Trophoblast cell (in vitro differentiated cells and primary cell): ENCODE measurements at regions not wholly inside any gene's neighbourhood (a gene's known extent, or its start where the extent isn't known, plus 50 kb on each side); places are given as distances from the start of the nearest gene placed in this dataset.

ENCODE experiments used
- DNase-seq, 2 donors: peaks; one replicate each; pipeline ENCODE4 v3.0.0-alpha.2; 2016
- H2AFZ ChIP-seq: 2 replicates; pipeline ENCODE4 v1.6.1; 2013; ENCODE audit warnings: low read length, moderate library complexity, mild to moderate bottlenecking; ENCODE audit not compliant: insufficient read depth, poor library complexity
- H2AK5ac ChIP-seq: 2 replicates; pipeline ENCODE4 v1.6.1; 2013; ENCODE audit warnings: mild to moderate bottlenecking, low read length
- H2BK120ac ChIP-seq: 2 replicates; pipeline ENCODE4 v1.6.1; 2013; ENCODE audit warnings: low read length, mild to moderate bottlenecking, moderate library complexity; ENCODE audit not compliant: insufficient read depth, poor library complexity
- H2BK12ac ChIP-seq: 2 replicates; pipeline ENCODE4 v1.6.1; 2013; ENCODE audit warnings: mild to moderate bottlenecking, low read length, moderate library complexity
- H2BK5ac ChIP-seq: 2 replicates; pipeline ENCODE4 v1.6.1; 2013; ENCODE audit warnings: low read length, low read depth, moderate library complexity, mild to moderate bottlenecking; ENCODE audit not compliant: poor library complexity
- H3K14ac ChIP-seq: 2 replicates; pipeline ENCODE4 v1.6.1; 2013; ENCODE audit warnings: mild to moderate bottlenecking, low read length
- H3K18ac ChIP-seq: 2 replicates; pipeline ENCODE4 v1.6.1; 2013; ENCODE audit warnings: mild to moderate bottlenecking, low read length
- H3K23ac ChIP-seq: 2 replicates; pipeline ENCODE4 v1.6.1; 2013; ENCODE audit warnings: low read length
- H3K27ac ChIP-seq: 2 replicates; pipeline ENCODE4 v1.5.1; 2013; ENCODE audit warnings: low read depth, mild to moderate bottlenecking, inconsistent platforms, low read length, moderate library complexity
- H3K27me3 ChIP-seq: 2 replicates; pipeline ENCODE4 v1.6.1; 2013; ENCODE audit warnings: inconsistent platforms, mild to moderate bottlenecking, low read length, moderate library complexity; ENCODE audit not compliant: insufficient read depth
- H3K36me3 ChIP-seq, 2 experiments: 1 replicate in 1 of 2; 2 replicates in 1 of 2; pipeline ENCODE4 v1.6.1; 2013; ENCODE audit warnings: low read length in 2 of 2, mild to moderate bottlenecking in 2 of 2, moderate library complexity in 1 of 2; ENCODE audit not compliant: insufficient read depth in 2 of 2, control insufficient read depth in 1 of 2
- H3K4ac ChIP-seq: 2 replicates; pipeline ENCODE4 v1.6.1; 2013; ENCODE audit warnings: low read depth, mild to moderate bottlenecking, low read length, moderate library complexity
- H3K4me1 ChIP-seq, 2 experiments: 1 replicate in 1 of 2; 2 replicates in 1 of 2; pipeline ENCODE4 v1.6.1; 2013; ENCODE audit warnings: low read length in 2 of 2, mild to moderate bottlenecking in 2 of 2, moderate library complexity in 1 of 2; ENCODE audit not compliant: insufficient read depth in 2 of 2, control insufficient read depth in 1 of 2
- H3K4me2 ChIP-seq: 2 replicates; pipeline ENCODE4 v1.6.1; 2013; ENCODE audit warnings: inconsistent platforms, mild to moderate bottlenecking, low read length, moderate library complexity
- H3K4me3 ChIP-seq: 2 replicates; pipeline ENCODE4 v1.5.1; 2013; ENCODE audit warnings: mild to moderate bottlenecking, low read depth, low read length, inconsistent platforms
- H3K79me1 ChIP-seq: one replicate; pipeline ENCODE4 v1.6.1; 2013; ENCODE audit warnings: low read length
- H3K79me2 ChIP-seq: 2 replicates; pipeline ENCODE4 v1.6.1; 2013; ENCODE audit warnings: low read length, mild to moderate bottlenecking; ENCODE audit not compliant: control insufficient read depth, insufficient read depth, poor library complexity
- H3K9ac ChIP-seq: 2 replicates; pipeline ENCODE4 v1.6.1; 2013; ENCODE audit warnings: mild to moderate bottlenecking, low read length
- H3K9me3 ChIP-seq: 2 replicates; pipeline ENCODE4 v1.6.1; 2013; ENCODE audit warnings: low read depth, mild to moderate bottlenecking, control low read depth, inconsistent platforms, low read length; ENCODE audit not compliant: insufficient read depth
- H4K12ac ChIP-seq: 2 replicates; pipeline ENCODE4 v1.6.1; 2013; ENCODE audit warnings: low read depth, mild to moderate bottlenecking, low read length, moderate library complexity
- H4K8ac ChIP-seq: 2 replicates; pipeline ENCODE4 v1.6.1; 2013; ENCODE audit warnings: low read depth, mild to moderate bottlenecking, low read length, moderate library complexity
- H4K91ac ChIP-seq: one replicate; pipeline ENCODE4 v1.6.1; 2013; ENCODE audit warnings: low read depth, mild to moderate bottlenecking, low read length, moderate library complexity
- WGBS: extraction: QIAGEN DNeasy Blood & Tissue Kit; methylation state at CpG from one replicate; pipeline ENCODE4 v1.1.7; 2013; ENCODE audit warnings: missing lambda C conversion rate; ENCODE audit not compliant: insufficient read length, insufficient coverage; ENCODE audit errors: extremely low coverage; 5-methylcytosine and 5-hydroxymethylcytosine counted together

GRCh38 chr4:71283642-71284257 is 55.1 kb upstream of the SLC4A4 start:
- H2BK5ac ChIP-seq: no peak overlapping the region
- no peak overlapping the region for H2BK120ac ChIP-seq
- no peak overlapping the region for H4K91ac ChIP-seq
- no peak overlapping the region for H4K12ac ChIP-seq
- H3K79me2 ChIP-seq: no peaks in the 10 kb centered on the region
- H3K23ac ChIP-seq: no peak overlapping the region
- DNase-seq: no peak
- H3K14ac ChIP-seq: no peak overlapping the region
- WGBS: no CpG with 5 or more reads among the region's 2 CpGs
- no peak overlapping the region for H3K9ac ChIP-seq
- H2AK5ac ChIP-seq: no peak overlapping the region
- no peaks in the 10 kb centered on the region for H3K9me3 ChIP-seq
- no peak overlapping the region for H3K27ac ChIP-seq
- H3K4ac ChIP-seq: no peak overlapping the region
- no peaks in the 10 kb centered on the region for H3K27me3 ChIP-seq
- H4K8ac ChIP-seq: no peak overlapping the region
- no peak overlapping the region for H2BK12ac ChIP-seq
- H3K4me2 ChIP-seq: no peak overlapping the region
- H3K4me3 ChIP-seq: no peak overlapping the region
- H3K79me1 ChIP-seq: no peaks in the 10 kb centered on the region
- H2AFZ ChIP-seq: no peak overlapping the region
- no peak overlapping the region for H3K18ac ChIP-seq
- no peaks in the 10 kb centered on the region for H3K4me1 ChIP-seq
- H3K36me3 ChIP-seq: no peaks in the 10 kb centered on the region

- Histone ChIP-seq H2AFZ (no peak overlapping the region), H3K27me3 (no peaks in the 10 kb centered on the region), H3K14ac (no peak overlapping the region), H4K12ac (no peak overlapping the region), H3K4ac (no peak overlapping the region), H3K27ac (no peak overlapping the region), H3K23ac (no peak overlapping the region), H2BK12ac (no peak overlapping the region), H3K9me3 (no peaks in the 10 kb centered on the region), H3K79me1 (no peaks in the 10 kb centered on the region), H4K91ac (no peak overlapping the region), H3K4me1 (no peaks in the 10 kb centered on the region), H3K4me3 (no peak overlapping the region), H3K9ac (no peak overlapping the region), H4K8ac (no peak overlapping the region), H3K36me3 (no peaks in the 10 kb centered on the region), H2BK5ac (no peak overlapping the region), H2AK5ac (no peak overlapping the region), H3K18ac (no peak overlapping the region), H3K79me2 (no peaks in the 10 kb centered on the region), H2BK120ac (no peak overlapping the region), H3K4me2 (no peak overlapping the region)
- no CpG with 5 or more reads among the region's 2 CpGs for WGBS
- peak in 1 of 2 donors; percentile 38 for DNase-seq
Measured at GRCh38 chr4:71287305-71287704, 51.5 kb upstream of the SLC4A4 start.

- Histone ChIP-seq H2BK5ac (no peak overlapping the region), H2AFZ (no peak overlapping the region), H2BK120ac (no peak overlapping the region), H2BK12ac (no peak overlapping the region), H3K4me3 (no peak overlapping the region), H3K4ac (no peak overlapping the region), H3K9me3 (no peaks in the 10 kb centered on the region), H4K91ac (no peak overlapping the region), H3K14ac (no peak overlapping the region), H3K27me3 (no peaks in the 10 kb centered on the region), H3K4me1 (no peaks in the 10 kb centered on the region), H3K9ac (no peak overlapping the region), H3K4me2 (no peak overlapping the region), H3K79me2 (no peaks in the 10 kb centered on the region), H2AK5ac (no peak overlapping the region), H4K8ac (no peak overlapping the region), H4K12ac (no peak overlapping the region), H3K36me3 (no peaks in the 10 kb centered on the region), H3K23ac (no peak overlapping the region), H3K27ac (no peak overlapping the region), H3K79me1 (no peaks in the 10 kb centered on the region), H3K18ac (no peak overlapping the region)
- no peak for DNase-seq
Measured at GRCh38 chr4:71288875-71289274, 49.9 kb upstream of the SLC4A4 start.
